ENCODE measurements at regions not wholly inside any gene's neighbourhood (a gene's known extent, or its start where the extent isn't known, plus 50 kb on each side); places are given as distances from the start of the nearest gene placed in this dataset.
"Not testable (repeated sequence)": the region's sequence is repeated elsewhere in the genome, so short reads cannot be mapped to it uniquely, and the experiment has no call there.

- peaks cover 30% of the 10 kb centered on the region for H3K9me3 Mint-ChIP-seq
- H3K36me3 Mint-ChIP-seq (ENCODE audit: low read depth): no peaks in the 10 kb centered on the region
- no peaks in the 10 kb centered on the region for H3K4me1 Mint-ChIP-seq
- H3K27me3 Mint-ChIP-seq (ENCODE audit: low read depth): no peaks in the 10 kb centered on the region
- no peak overlapping the region for H3K27ac Mint-ChIP-seq
- no peak for TF ChIP-seq CTCF (IDR thresholded peaks at IDR 0.05; ENCODE audit: unreplicated experiment in 3 of 3)
- H3K4me3 Mint-ChIP-seq: no peak overlapping the region
Observed at GRCh38 chr3:140794507-140794906, 116.6 kb downstream of the TRIM42 start.

- H3K4me1 Mint-ChIP-seq; H3K36me3 Mint-ChIP-seq (ENCODE audit: low read depth); H3K27ac Mint-ChIP-seq; H3K27me3 Mint-ChIP-seq (ENCODE audit: low read depth); H3K4me3 Mint-ChIP-seq: not testable (repeated sequence)
- H3K9me3 Mint-ChIP-seq: peaks cover 53% of the 10 kb centered on the region
Observed at GRCh38 chr3:140802898-140803297, 125.0 kb downstream of the TRIM42 start.

GRCh38 chr3:140809316-140809715 lies 131.5 kb downstream of the TRIM42 start:
- peaks cover 6% of the 10 kb centered on the region for H3K4me1 Mint-ChIP-seq
- no peaks in the 10 kb centered on the region for H3K36me3 Mint-ChIP-seq (ENCODE audit: low read depth)
- no peak for TF ChIP-seq CTCF (IDR thresholded peaks at IDR 0.05; ENCODE audit: unreplicated experiment in 3 of 3)
- peaks cover 20% of the 10 kb centered on the region for H3K9me3 Mint-ChIP-seq
- peak overlapping the region in 1 of 3 experiments; percentile 38 for H3K27ac Mint-ChIP-seq
- peaks cover 6% of the 10 kb centered on the region for H3K27me3 Mint-ChIP-seq (ENCODE audit: low read depth)
- no peak overlapping the region for H3K4me3 Mint-ChIP-seq

GRCh38 chr3:140816372-140817195 lies 125.1 kb upstream of the SLC25A36 start:
- Mint-ChIP-seq H3K27ac (no peak overlapping the region), H3K36me3 (ENCODE audit: low read depth) (no peaks in the 10 kb centered on the region), H3K4me1 (peaks cover 9% of the 10 kb centered on the region), H3K4me3 (no peak overlapping the region), H3K9me3 (peaks cover 15% of the 10 kb centered on the region), H3K27me3 (ENCODE audit: low read depth) (no peaks in the 10 kb centered on the region)
- no peak for TF ChIP-seq CTCF (IDR thresholded peaks at IDR 0.05; ENCODE audit: unreplicated experiment in 3 of 3)

GRCh38 chr3:140821493-140821892 lies 120.1 kb upstream of the SLC25A36 start:
- Mint-ChIP-seq H3K9me3 (no peaks in the 10 kb centered on the region), H3K4me1 (peaks cover 24% of the 10 kb centered on the region), H3K4me3 (no peak overlapping the region), H3K27me3 (ENCODE audit: low read depth) (no peaks in the 10 kb centered on the region), H3K36me3 (ENCODE audit: low read depth) (no peaks in the 10 kb centered on the region), H3K27ac (no peak overlapping the region)
- no peak for TF ChIP-seq CTCF (IDR thresholded peaks at IDR 0.05; ENCODE audit: unreplicated experiment in 3 of 3)

GRCh38 chr3:140822401-140823047 lies 119.1 kb upstream of the SLC25A36 start:
- Mint-ChIP-seq H3K4me3 (no peak overlapping the region), H3K4me1 (peaks cover 24% of the 10 kb centered on the region), H3K36me3 (ENCODE audit: low read depth) (no peaks in the 10 kb centered on the region), H3K9me3 (no peaks in the 10 kb centered on the region), H3K27me3 (ENCODE audit: low read depth) (no peaks in the 10 kb centered on the region), H3K27ac (no peak overlapping the region)
- no peak for TF ChIP-seq CTCF (IDR thresholded peaks at IDR 0.05; ENCODE audit: unreplicated experiment in 3 of 3)

Data from nephron (organoid).